ENCODE measurements at regions not wholly inside any gene's neighbourhood (a gene's known extent, or its start where the extent isn't known, plus 50 kb on each side); places are given as distances from the start of the nearest gene placed in this dataset.

DNA sequence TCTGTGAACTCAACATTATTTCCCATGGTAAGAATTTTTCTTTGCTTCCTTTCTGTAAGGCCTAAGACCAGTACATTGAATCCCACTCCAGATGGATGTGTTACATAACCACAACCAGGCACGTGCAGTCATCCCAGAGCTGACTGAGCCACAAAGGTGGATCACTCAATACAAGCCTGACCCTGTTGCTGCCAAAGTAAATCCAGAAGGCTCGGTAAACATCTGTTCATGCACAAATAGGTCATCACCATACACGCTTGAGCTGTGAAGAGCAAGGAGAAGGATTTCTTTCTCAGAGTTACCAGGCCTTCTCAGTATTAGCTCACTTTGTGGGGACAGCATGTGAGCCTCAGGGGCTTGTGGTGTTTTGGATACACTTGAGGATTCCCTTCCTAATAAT lies 791.4 kb upstream of the FANCL start:
- Histone ChIP-seq H3K4me3 (ENCODE audit: low read depth in 1 of 2, low read length in 2 of 2) (no peak overlapping the region), H3K4me2 (ENCODE audit: insufficient read depth, low read length) (no peak overlapping the region), H3K4me1 (ENCODE audit: insufficient read depth, low read length) (no peaks in the 10 kb centered on the region), H4K20me1 (ENCODE audit: insufficient read depth, low read length) (no peaks in the 10 kb centered on the region), H3K27me3 (ENCODE audit: insufficient read depth, low read length, poor library complexity) (no peaks in the 10 kb centered on the region), H3K79me2 (ENCODE audit: insufficient read depth, low read length) (no peaks in the 10 kb centered on the region), H3K9ac (ENCODE audit: low read depth, low read length) (no peak overlapping the region), H3K9me3 (ENCODE audit: insufficient read depth, low read length, severe bottlenecking) (no peaks in the 10 kb centered on the region), H3K36me3 (ENCODE audit: insufficient read depth, low read length) (no peaks in the 10 kb centered on the region), H3K27ac (ENCODE audit: low read length) (no peak overlapping the region), H2AFZ (ENCODE audit: low read depth, low read length) (no peak overlapping the region)
- DNase-seq, result no peak
- TF ChIP-seq, protein P1, sequence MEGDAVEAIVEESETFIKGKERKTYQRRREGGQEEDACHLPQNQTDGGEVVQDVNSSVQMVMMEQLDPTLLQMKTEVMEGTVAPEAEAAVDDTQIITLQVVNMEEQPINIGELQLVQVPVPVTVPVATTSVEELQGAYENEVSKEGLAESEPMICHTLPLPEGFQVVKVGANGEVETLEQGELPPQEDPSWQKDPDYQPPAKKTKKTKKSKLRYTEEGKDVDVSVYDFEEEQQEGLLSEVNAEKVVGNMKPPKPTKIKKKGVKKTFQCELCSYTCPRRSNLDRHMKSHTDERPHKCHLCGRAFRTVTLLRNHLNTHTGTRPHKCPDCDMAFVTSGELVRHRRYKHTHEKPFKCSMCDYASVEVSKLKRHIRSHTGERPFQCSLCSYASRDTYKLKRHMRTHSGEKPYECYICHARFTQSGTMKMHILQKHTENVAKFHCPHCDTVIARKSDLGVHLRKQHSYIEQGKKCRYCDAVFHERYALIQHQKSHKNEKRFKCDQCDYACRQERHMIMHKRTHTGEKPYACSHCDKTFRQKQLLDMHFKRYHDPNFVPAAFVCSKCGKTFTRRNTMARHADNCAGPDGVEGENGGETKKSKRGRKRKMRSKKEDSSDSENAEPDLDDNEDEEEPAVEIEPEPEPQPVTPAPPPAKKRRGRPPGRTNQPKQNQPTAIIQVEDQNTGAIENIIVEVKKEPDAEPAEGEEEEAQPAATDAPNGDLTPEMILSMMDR (IDR thresholded peaks at IDR 0.05; ENCODE audit: borderline replicate concordance, extremely low read depth, low read length, poor library complexity, severe bottlenecking), result no peak
- TF ChIP-seq EZH2 (IDR thresholded peaks at IDR 0.05; ENCODE audit: borderline replicate concordance, low read depth, low read length, severe bottlenecking), result no peak
- no peak for ATAC-seq (ENCODE audit: insufficient read depth, low read depth)

DNA sequence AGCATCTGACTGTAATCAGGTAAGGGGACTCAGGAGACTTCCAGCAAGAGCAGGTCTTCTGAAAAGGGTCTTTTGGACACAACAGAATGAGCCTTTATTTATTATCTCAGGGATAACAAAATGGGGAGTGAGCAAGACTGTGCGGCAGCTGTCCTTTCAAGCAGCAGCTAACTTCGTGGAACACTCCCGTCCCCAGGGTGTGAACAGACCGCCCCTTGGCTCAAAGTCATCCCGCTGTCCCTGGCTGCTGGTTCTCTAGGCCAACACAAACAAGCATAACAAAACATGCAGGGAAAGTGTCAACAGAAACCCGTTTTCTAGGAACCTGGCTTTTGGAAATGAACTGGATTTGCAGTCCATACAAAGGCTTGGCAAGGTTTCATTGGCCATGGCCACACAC lies 787.9 kb upstream of the FANCL start:
- DNase-seq (no peak), ATAC-seq (ENCODE audit: insufficient read depth, low read depth) (no peak)
- TF ChIP-seq, protein P1 (IDR thresholded peaks at IDR 0.05; ENCODE audit: borderline replicate concordance, extremely low read depth, low read length, poor library complexity, severe bottlenecking), result no peak
- no peak for TF ChIP-seq EZH2 (IDR thresholded peaks at IDR 0.05; ENCODE audit: borderline replicate concordance, low read depth, low read length, severe bottlenecking)
- Histone ChIP-seq H3K4me1 (ENCODE audit: insufficient read depth, low read length) (no peaks in the 10 kb centered on the region), H3K4me2 (ENCODE audit: insufficient read depth, low read length) (no peak overlapping the region), H3K36me3 (ENCODE audit: insufficient read depth, low read length) (no peaks in the 10 kb centered on the region), H3K4me3 (ENCODE audit: low read depth in 1 of 2, low read length in 2 of 2) (no peak overlapping the region), H3K27me3 (ENCODE audit: insufficient read depth, low read length, poor library complexity) (no peaks in the 10 kb centered on the region), H3K9me3 (ENCODE audit: insufficient read depth, low read length, severe bottlenecking) (no peaks in the 10 kb centered on the region), H3K27ac (ENCODE audit: low read length) (no peak overlapping the region), H3K9ac (ENCODE audit: low read depth, low read length) (no peak overlapping the region), H2AFZ (ENCODE audit: low read depth, low read length) (no peak overlapping the region), H4K20me1 (ENCODE audit: insufficient read depth, low read length) (no peaks in the 10 kb centered on the region), H3K79me2 (ENCODE audit: insufficient read depth, low read length) (no peaks in the 10 kb centered on the region)

DNA sequence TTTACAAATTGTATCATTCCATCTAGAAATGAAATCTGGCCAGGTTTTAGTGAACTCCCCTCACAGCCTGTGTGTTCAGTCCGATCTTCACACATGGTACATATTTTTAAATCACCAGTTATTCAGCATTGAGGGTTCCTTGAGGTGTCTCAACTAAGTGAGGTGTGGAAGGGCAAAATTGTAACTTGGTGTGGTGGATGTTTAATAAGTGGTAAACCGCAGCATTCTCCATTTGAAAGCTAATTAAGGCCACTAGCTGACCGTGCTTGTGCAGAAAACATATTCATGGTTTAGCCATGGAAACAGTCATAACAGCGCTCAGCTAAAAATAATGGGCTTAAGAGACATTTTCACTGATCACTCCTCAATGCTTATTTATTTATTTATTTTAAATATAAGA lies 786.2 kb upstream of the FANCL start:
- Histone ChIP-seq H3K4me2 (ENCODE audit: insufficient read depth, low read length) (no peak overlapping the region), H3K79me2 (ENCODE audit: insufficient read depth, low read length) (no peaks in the 10 kb centered on the region), H3K27me3 (ENCODE audit: insufficient read depth, low read length, poor library complexity) (no peaks in the 10 kb centered on the region), H2AFZ (ENCODE audit: low read depth, low read length) (no peak overlapping the region), H3K9me3 (ENCODE audit: insufficient read depth, low read length, severe bottlenecking) (no peaks in the 10 kb centered on the region), H3K36me3 (ENCODE audit: insufficient read depth, low read length) (no peaks in the 10 kb centered on the region), H3K4me3 (ENCODE audit: low read depth in 1 of 2, low read length in 2 of 2) (no peak overlapping the region), H3K27ac (ENCODE audit: low read length) (no peak overlapping the region), H3K4me1 (ENCODE audit: insufficient read depth, low read length) (no peaks in the 10 kb centered on the region), H3K9ac (ENCODE audit: low read depth, low read length) (no peak overlapping the region), H4K20me1 (ENCODE audit: insufficient read depth, low read length) (no peaks in the 10 kb centered on the region)
- DNase-seq, result no peak
- no peak for TF ChIP-seq EZH2 (IDR thresholded peaks at IDR 0.05; ENCODE audit: borderline replicate concordance, low read depth, low read length, severe bottlenecking)
- TF ChIP-seq, protein P1 (IDR thresholded peaks at IDR 0.05; ENCODE audit: borderline replicate concordance, extremely low read depth, low read length, poor library complexity, severe bottlenecking), result no peak
- no peak for ATAC-seq (ENCODE audit: insufficient read depth, low read depth)
